PC-3 (cell line): ENCODE measurements at regions not wholly inside any gene's neighbourhood (a gene's known extent, or its start where the extent isn't known, plus 50 kb on each side); places are given as distances from the start of the nearest gene placed in this dataset.
"Not testable (repeated sequence)": the region's sequence is repeated elsewhere in the genome, so short reads cannot be mapped to it uniquely, and the experiment has no call there.

ENCODE experiments used
- ATAC-seq: fragments of 200-7000 bp; cut with Tn5 transposase; 2 replicates; pipeline ENCODE4 v1.9.1; 2020; ENCODE audit warnings: mild to moderate bottlenecking, moderate library complexity
- BruUV-seq: library from RNA; stranded (reverse); fragments of 400-500 nt; replicated peaks from 2 replicates; lab custom pipeline; 2021; lab: Mats Ljungman, UMichigan
- CTCF ChIA-PET: fragments of 300-600 bp; sonication (Branson Sonifier 250); formaldehyde crosslinking; loops from one replicate; lab custom pipeline; 2022; ENCODE audit warnings: antibody characterized with exemption; lab: Charles Lee
- POLR2A ChIA-PET: fragments of 300-600 bp; sonication (Branson Sonifier 250); formaldehyde crosslinking; loops from one replicate; lab custom pipeline; 2022; ENCODE audit warnings: antibody characterized with exemption; ENCODE audit not compliant: unreplicated experiment; lab: Charles Lee
- DNase-seq: peaks from one replicate; pipeline ENCODE4 v3.0.0-alpha.2; 2015
- H2AFZ ChIP-seq: fragments of 300-600 bp; sonication (generic); 2 replicates; pipeline ENCODE4 v1.6.0; 2016; ENCODE audit warnings: antibody characterized with exemption, low read length
- H3F3A ChIP-seq: fragments of 300-600 bp; sonication (generic); one replicate; pipeline ENCODE4 v1.6.0; 2017; ENCODE audit warnings: antibody characterized with exemption, low read length, control low read depth, mild to moderate bottlenecking; ENCODE audit not compliant: unreplicated experiment
- H3K27ac ChIP-seq: fragments of 300-600 bp; sonication (generic); 2 replicates; pipeline ENCODE4 v1.5.1; 2016; ENCODE audit warnings: mild to moderate bottlenecking, low read length
- H3K27me3 ChIP-seq: fragments of 300-600 bp; sonication (generic); 2 replicates; pipeline ENCODE4 v1.6.1; 2016; ENCODE audit warnings: low read length, mixed read lengths
- H3K36me3 ChIP-seq: fragments of 300-600 bp; sonication (generic); 2 replicates; pipeline ENCODE4 v1.6.1; 2016; ENCODE audit warnings: low read depth, mixed run types, low read length, mixed read lengths
- H3K4me1 ChIP-seq: fragments of 300-600 bp; sonication (generic); 2 replicates; pipeline ENCODE4 v1.5.1; 2016; ENCODE audit warnings: low read length; ENCODE audit not compliant: insufficient read depth
- H3K4me2 ChIP-seq: fragments of 300-600 bp; sonication (generic); 2 replicates; pipeline ENCODE4 v1.6.0; 2016; ENCODE audit warnings: low read length
- H3K4me3 ChIP-seq: fragments of 300-600 bp; sonication (generic); 2 replicates; pipeline ENCODE4 v1.5.1; 2016; ENCODE audit warnings: mild to moderate bottlenecking, low read length, mixed read lengths
- H3K79me2 ChIP-seq: fragments of 300-600 bp; sonication (generic); 2 replicates; pipeline ENCODE4 v1.6.1; 2017; ENCODE audit warnings: low read length, mixed read lengths
- H3K9ac ChIP-seq: fragments of 300-600 bp; sonication (generic); 2 replicates; pipeline ENCODE4 v1.6.0; 2016; ENCODE audit warnings: mild to moderate bottlenecking, low read length
- H3K9me2 ChIP-seq: fragments of 300-600 bp; sonication (generic); replicated peaks from 2 replicates; pipeline ENCODE4 v1.6.1; 2016; ENCODE audit warnings: mixed run types, low read length, mixed read lengths
- H3K9me3 ChIP-seq: fragments of 300-600 bp; sonication (generic); 2 replicates; pipeline ENCODE4 v1.6.1; 2016; ENCODE audit warnings: low read length, mixed read lengths
- H4K20me1 ChIP-seq: fragments of 300-600 bp; sonication (generic); 2 replicates; pipeline ENCODE4 v1.6.1; 2016; ENCODE audit warnings: low read length, mixed read lengths
- EZH2 ChIP-seq: fragments of 300-600 bp; sonication (generic); IDR thresholded peaks from one replicate; pipeline ENCODE4 v1.6.1; 2017; ENCODE audit warnings: antibody characterized with exemption, mild to moderate bottlenecking, low read length; ENCODE audit not compliant: unreplicated experiment
- EZH2phosphoT487 ChIP-seq: fragments of 300-600 bp; sonication (generic); IDR thresholded peaks from 2 replicates; pipeline ENCODE4 v1.6.1; 2018; ENCODE audit warnings: mild to moderate bottlenecking, antibody characterized with exemption, low read length, borderline replicate concordance
- intact Hi-C: fragments of 100-400 bp; cut with micrococcal nuclease; formaldehyde crosslinking; loops from 2 replicates; pipeline ENCODE4 v1.9.0; 2023
- TF ChIP-seq, protein P1 (sequence below): fragments of 300-600 bp; sonication (generic); conservative IDR thresholded peaks from 2 replicates; pipeline ENCODE4 v1.5.1; 2017; ENCODE audit warnings: antibody characterized with exemption, low read depth, mild to moderate bottlenecking, low read length

DNA sequence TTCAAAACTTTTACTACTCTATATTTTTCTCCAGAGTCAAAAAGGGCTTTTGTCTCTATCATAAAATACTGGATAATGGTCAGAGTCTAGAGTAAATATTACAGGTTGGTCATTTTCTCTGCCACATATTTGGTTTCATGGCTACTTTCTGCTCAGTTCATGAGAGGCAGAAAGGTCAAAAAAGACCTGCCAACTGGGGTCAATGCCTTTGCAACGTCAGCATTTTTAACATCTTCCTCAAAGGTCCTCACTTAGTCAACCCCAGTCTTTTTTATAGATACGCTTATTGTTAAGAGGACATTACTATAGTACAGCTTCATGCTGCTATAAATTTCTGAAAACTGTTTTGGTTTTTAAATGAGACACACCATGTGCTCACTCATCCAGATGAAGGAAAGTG is 312.1 kb upstream of the ARHGEF26 start:
- no peaks in the 10 kb centered on the region for H4K20me1 ChIP-seq
- H3K4me3 ChIP-seq, result no peak overlapping the region
- H3K36me3 ChIP-seq, result no peaks in the 10 kb centered on the region
- ATAC-seq, result no peak
- no peaks in the 10 kb centered on the region for H3K27me3 ChIP-seq
- BruUV-seq, result no TSS peak
- intact Hi-C loops, result no loop called here
- POLR2A ChIA-PET, result no interaction called here
- H3K4me1 ChIP-seq, result no peaks in the 10 kb centered on the region
- no peak overlapping the region for H3K9ac ChIP-seq
- H3K27ac ChIP-seq, result no peak overlapping the region
- no peaks in the 10 kb centered on the region for H3K79me2 ChIP-seq
- no peaks in the 10 kb centered on the region for H3K9me2 ChIP-seq
- no peak overlapping the region for H2AFZ ChIP-seq
- no peak for TF ChIP-seq EZH2
- TF ChIP-seq, protein P1, sequence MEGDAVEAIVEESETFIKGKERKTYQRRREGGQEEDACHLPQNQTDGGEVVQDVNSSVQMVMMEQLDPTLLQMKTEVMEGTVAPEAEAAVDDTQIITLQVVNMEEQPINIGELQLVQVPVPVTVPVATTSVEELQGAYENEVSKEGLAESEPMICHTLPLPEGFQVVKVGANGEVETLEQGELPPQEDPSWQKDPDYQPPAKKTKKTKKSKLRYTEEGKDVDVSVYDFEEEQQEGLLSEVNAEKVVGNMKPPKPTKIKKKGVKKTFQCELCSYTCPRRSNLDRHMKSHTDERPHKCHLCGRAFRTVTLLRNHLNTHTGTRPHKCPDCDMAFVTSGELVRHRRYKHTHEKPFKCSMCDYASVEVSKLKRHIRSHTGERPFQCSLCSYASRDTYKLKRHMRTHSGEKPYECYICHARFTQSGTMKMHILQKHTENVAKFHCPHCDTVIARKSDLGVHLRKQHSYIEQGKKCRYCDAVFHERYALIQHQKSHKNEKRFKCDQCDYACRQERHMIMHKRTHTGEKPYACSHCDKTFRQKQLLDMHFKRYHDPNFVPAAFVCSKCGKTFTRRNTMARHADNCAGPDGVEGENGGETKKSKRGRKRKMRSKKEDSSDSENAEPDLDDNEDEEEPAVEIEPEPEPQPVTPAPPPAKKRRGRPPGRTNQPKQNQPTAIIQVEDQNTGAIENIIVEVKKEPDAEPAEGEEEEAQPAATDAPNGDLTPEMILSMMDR, result no peak
- TF ChIP-seq EZH2phosphoT487, result no peak
- CTCF ChIA-PET, result no interaction called here
- no peaks in the 10 kb centered on the region for H3F3A ChIP-seq
- DNase-seq, result no peak
- no peak overlapping the region for H3K4me2 ChIP-seq
- no peaks in the 10 kb centered on the region for H3K9me3 ChIP-seq

GRCh38 chr3:153818338-153818737 is 302.9 kb upstream of the ARHGEF26 start:
- no TSS peak for BruUV-seq

GRCh38 chr3:153820035-153820434 is 301.2 kb upstream of the ARHGEF26 start:
- DNase-seq (no peak), ATAC-seq (no peak)
- Histone ChIP-seq H3F3A (no peaks in the 10 kb centered on the region), H3K9ac (no peak overlapping the region), H2AFZ (no peak overlapping the region), H3K4me1 (no peaks in the 10 kb centered on the region), H3K4me3 (no peak overlapping the region), H3K79me2 (no peaks in the 10 kb centered on the region), H3K27ac (no peak overlapping the region), H4K20me1 (no peaks in the 10 kb centered on the region), H3K4me2 (no peak overlapping the region), H3K36me3 (no peaks in the 10 kb centered on the region), H3K9me2 (no peaks in the 10 kb centered on the region), H3K27me3 (no peaks in the 10 kb centered on the region), H3K9me3 (no peaks in the 10 kb centered on the region)
- intact Hi-C loops, result no loop called here
- CTCF ChIA-PET, result no interaction called here
- POLR2A ChIA-PET, result no interaction called here
- BruUV-seq, result no TSS peak
- TF ChIP-seq, protein P1, result no peak
- no peak for TF ChIP-seq EZH2
- TF ChIP-seq EZH2phosphoT487, result no peak

More at GRCh38 chr3:153818338-153818737, 302.9 kb upstream of the ARHGEF26 start:
- Histone ChIP-seq H3F3A (no peaks in the 10 kb centered on the region), H4K20me1 (no peaks in the 10 kb centered on the region), H3K27ac (no peak overlapping the region), H3K27me3 (no peaks in the 10 kb centered on the region), H3K9me2 (no peaks in the 10 kb centered on the region), H3K36me3 (no peaks in the 10 kb centered on the region), H3K4me3 (no peak overlapping the region), H3K9me3 (no peaks in the 10 kb centered on the region), H3K4me1 (no peaks in the 10 kb centered on the region), H3K4me2 (no peak overlapping the region), H3K79me2 (no peaks in the 10 kb centered on the region), H3K9ac (no peak overlapping the region), H2AFZ (no peak overlapping the region)
- ATAC-seq (no peak), DNase-seq (no peak)
- TF ChIP-seq EZH2, result no peak
- TF ChIP-seq, protein P1, result no peak
- no peak for TF ChIP-seq EZH2phosphoT487
- ChIA-PET CTCF (no interaction called here), POLR2A (no interaction called here)
- intact Hi-C loops, result no loop called here

GRCh38 chr3:153828346-153828745 is 292.8 kb upstream of the ARHGEF26 start:
- H3K9me3 ChIP-seq, H2AFZ ChIP-seq, H3K9me2 ChIP-seq, BruUV-seq, H3K79me2 ChIP-seq, H3K4me2 ChIP-seq, intact Hi-C loops, H3K4me3 ChIP-seq, POLR2A ChIA-PET, H3K9ac ChIP-seq, H3F3A ChIP-seq, CTCF ChIA-PET, H3K27me3 ChIP-seq, H4K20me1 ChIP-seq, H3K36me3 ChIP-seq: not testable (repeated sequence)
- DNase-seq (peak; percentile 64), ATAC-seq (peak; percentile 9; the same call in 1 of the 2 replicates)
- Histone ChIP-seq H3K27ac (peak overlapping the region; percentile 77), H3K4me1 (peaks cover 32% of the 10 kb centered on the region)
